Heart left ventricle (tissue), 16 donors: ENCODE measurements at regions not wholly inside any gene's neighbourhood (a gene's known extent, or its start where the extent isn't known, plus 50 kb on each side); places are given as distances from the start of the nearest gene placed in this dataset.

Experiments used
- ATAC-seq, 4 donors: fragments of 200-7000 bp; cut with Tn5 transposase; one replicate each; pipeline ENCODE4 v1.9.1; 2020 to 2022; ENCODE audit warnings: moderate library complexity in 4 of 4, mild to moderate bottlenecking in 3 of 4, moderate number of reproducible peaks in 1 of 4
- DNase-seq, 5 donors: peaks; one replicate each; pipeline ENCODE4 v3.0.0-alpha.2; 2020
- H3K27ac ChIP-seq, 12 donors: fragments of 200-600 bp; sonication (generic) in 4 of 12; one replicate each; pipeline versions ENCODE4 v1.5.0 to v1.8.0; 2016 to 2022; ENCODE audit warnings: mild to moderate bottlenecking in 2 of 12
- H3K27me3 ChIP-seq, 9 donors: fragments of 200-600 bp; sonication (generic) in 2 of 9; one replicate each; pipeline versions ENCODE4 v1.5.1 to v1.8.0; 2016 to 2022; ENCODE audit warnings: mild to moderate bottlenecking in 3 of 9
- H3K36me3 ChIP-seq, 9 donors: fragments of 200-600 bp; sonication (generic) in 2 of 9; one replicate each; pipeline versions ENCODE4 v1.5.0 to v1.8.0; 2018 to 2022; ENCODE audit warnings: mild to moderate bottlenecking in 2 of 9
- H3K4me1 ChIP-seq, 12 donors: fragments of 200-600 bp; sonication (generic) in 4 of 12; one replicate each; pipeline versions ENCODE4 v1.5.0 to v1.8.0; 2016 to 2022; ENCODE audit warnings: mild to moderate bottlenecking in 3 of 12
- H3K4me3 ChIP-seq, 12 donors: fragments of 200-600 bp; sonication (generic) in 4 of 12; one replicate each; pipeline versions ENCODE4 v1.5.0 to v1.8.0; 2017 to 2022; ENCODE audit warnings: mild to moderate bottlenecking in 9 of 12, moderate library complexity in 4 of 12
- H3K9me3 ChIP-seq, 12 donors: fragments of 200-600 bp; sonication (generic) in 4 of 12; one replicate each; pipeline versions ENCODE4 v1.5.0 to v1.8.0; 2016 to 2022; ENCODE audit warnings: mild to moderate bottlenecking in 1 of 12
- POLR2A ChIP-seq, 2 donors: fragments of 450-650 bp; IDR thresholded peaks; one replicate each; pipeline ENCODE4 v1.6.1; 2017; ENCODE audit warnings: antibody characterized with exemption in 2 of 2, mild to moderate bottlenecking in 2 of 2, moderate library complexity in 2 of 2
- WGBS, 4 donors: extraction: QIAGEN DNeasy Blood & Tissue Kit in 2 of 4; methylation state at CpG; one replicate each; pipeline versions ENCODE4 v1.1.5 to v1.1.7; 2013 to 2018; 5-methylcytosine and 5-hydroxymethylcytosine counted together
- intact Hi-C, 10 donors: fragments of 100-400 bp; cut with DNase I; formaldehyde crosslinking; loops; one replicate each; pipeline versions ENCODE4 v1.11.1 to v1.14.2; 2022
- TF ChIP-seq, protein P1 (sequence below), 12 donors: fragments of 200-600 bp; sonication (generic) in 4 of 12; IDR thresholded peaks; one replicate each; pipeline versions ENCODE4 v1.5.0 to v1.8.0; 2018 to 2022; ENCODE audit warnings: antibody characterized with exemption in 12 of 12, mild to moderate bottlenecking in 5 of 12
- donor health status: ischemic (EF 13 %, LVEDD 7.1; RV severe dilation, severe dysfunction).
- donor health status: healthy with polysubstance abuse.
- donor health status: DM: no; HTN: yes; CAD: no.
- donor health status: DM: no; HTN: no; CAD: no.
- donor health status: ischemic (EF 25% LVEDD 6.9; RV normal size, moderate dysfunction).
- donor health status: ischemic (EF 25% LVEDD 5.7; RV mildly dilated, moderate dysfunction).
- donor health status: healthy.
- donor health status: DM: yes; HTN: yes; CAD: no.
- donor health status: ischemic (EF 35%, LVEDD 5.7; RV mildly dilated, moderate dysfunction).
- donor health status: nonischemic (EF 11% LVEDD 7.7; RV severe dilation, severe dysfunction).
- donor health status: DM: yes; HTN: yes; CAD: no.
- donor health status: PGD.
- donor health status: ischemic (EF 29% LVEDD 5.4; RV normal size, mild dysfunction).
- donor health status: nonischemic (EF 23%, LVEDD 6.1; RV moderate dilation, normal function).

DNA sequence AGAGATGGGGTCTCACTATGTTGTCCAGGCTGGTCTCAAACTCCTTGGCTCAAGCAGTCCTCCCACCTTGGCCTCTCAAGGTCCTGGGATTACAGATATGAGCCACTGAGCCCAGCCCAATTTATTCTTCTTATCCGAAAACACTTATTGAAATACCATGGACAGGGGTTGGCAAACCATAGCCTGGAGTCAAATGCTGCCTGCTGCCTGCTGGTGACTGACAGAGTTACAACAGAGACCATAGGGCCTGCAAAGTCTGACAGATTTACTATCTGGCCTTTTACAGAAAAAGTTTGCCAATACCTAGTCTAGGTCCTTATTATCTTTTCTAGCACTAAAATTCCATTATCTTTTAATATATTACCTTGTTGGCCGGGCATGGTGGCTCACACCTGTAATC is 87.1 kb upstream of the ZNF281 start:
- Histone ChIP-seq H3K9me3 (no peaks in the 10 kb centered on the region), H3K36me3 (no peaks in the 10 kb centered on the region), H3K4me3 (no peak overlapping the region), H3K27ac (no peak overlapping the region), H3K27me3 (no peaks in the 10 kb centered on the region), H3K4me1 (no peaks in the 10 kb centered on the region)
- DNase-seq = no peak
- intact Hi-C loops = loop anchor here in 3 of 10 donors (10.0 kb wide), 4 partner anchors 192 to 542 kb away; no protein-coding TSS in a partner anchor
- no peak for ATAC-seq
- 91 to 97% (median 94%) methylated on average over 2 of the region's 2 CpGs for WGBS, 4 donors
- TF ChIP-seq POLR2A (IDR thresholded peaks at IDR 0.05) = no peak
- TF ChIP-seq, protein P1, sequence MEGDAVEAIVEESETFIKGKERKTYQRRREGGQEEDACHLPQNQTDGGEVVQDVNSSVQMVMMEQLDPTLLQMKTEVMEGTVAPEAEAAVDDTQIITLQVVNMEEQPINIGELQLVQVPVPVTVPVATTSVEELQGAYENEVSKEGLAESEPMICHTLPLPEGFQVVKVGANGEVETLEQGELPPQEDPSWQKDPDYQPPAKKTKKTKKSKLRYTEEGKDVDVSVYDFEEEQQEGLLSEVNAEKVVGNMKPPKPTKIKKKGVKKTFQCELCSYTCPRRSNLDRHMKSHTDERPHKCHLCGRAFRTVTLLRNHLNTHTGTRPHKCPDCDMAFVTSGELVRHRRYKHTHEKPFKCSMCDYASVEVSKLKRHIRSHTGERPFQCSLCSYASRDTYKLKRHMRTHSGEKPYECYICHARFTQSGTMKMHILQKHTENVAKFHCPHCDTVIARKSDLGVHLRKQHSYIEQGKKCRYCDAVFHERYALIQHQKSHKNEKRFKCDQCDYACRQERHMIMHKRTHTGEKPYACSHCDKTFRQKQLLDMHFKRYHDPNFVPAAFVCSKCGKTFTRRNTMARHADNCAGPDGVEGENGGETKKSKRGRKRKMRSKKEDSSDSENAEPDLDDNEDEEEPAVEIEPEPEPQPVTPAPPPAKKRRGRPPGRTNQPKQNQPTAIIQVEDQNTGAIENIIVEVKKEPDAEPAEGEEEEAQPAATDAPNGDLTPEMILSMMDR (IDR thresholded peaks at IDR 0.05) = no peak

DNA sequence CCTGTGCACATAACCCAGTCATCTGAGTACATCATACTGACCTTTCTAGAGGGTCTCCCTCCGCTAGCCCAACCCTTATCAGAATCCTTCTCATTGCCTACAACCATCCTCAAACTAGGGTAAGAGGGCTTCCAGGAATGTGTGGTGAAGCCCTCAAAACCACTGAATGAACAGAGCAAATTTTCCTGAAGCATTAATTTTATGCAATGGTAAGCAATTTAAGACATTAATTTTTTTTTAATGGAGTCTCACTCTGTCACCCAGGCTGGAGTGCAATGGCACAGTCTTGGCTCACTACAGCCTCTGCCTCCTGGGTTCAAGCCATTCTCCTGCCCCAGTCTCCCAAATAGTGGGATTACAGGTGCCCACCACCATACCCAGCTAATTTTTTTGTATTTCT is 86.1 kb upstream of the ZNF281 start:
- Histone ChIP-seq H3K9me3 (no peaks in the 10 kb centered on the region), H3K27ac (no peak overlapping the region), H3K36me3 (no peaks in the 10 kb centered on the region), H3K4me1 (no peaks in the 10 kb centered on the region), H3K27me3 (no peaks in the 10 kb centered on the region), H3K4me3 (no peak overlapping the region)
- 90 to 100% (median 96%) methylated on average over 1 of the region's 1 CpG for WGBS, 4 donors
- ATAC-seq (no peak), DNase-seq (no peak)
- intact Hi-C loops = loop anchor here in 3 of 10 donors (10.0 kb wide), 4 partner anchors 191 to 541 kb away; no protein-coding TSS in a partner anchor
- no peak for TF ChIP-seq POLR2A (IDR thresholded peaks at IDR 0.05)
- TF ChIP-seq, protein P1 (IDR thresholded peaks at IDR 0.05) = no peak

DNA sequence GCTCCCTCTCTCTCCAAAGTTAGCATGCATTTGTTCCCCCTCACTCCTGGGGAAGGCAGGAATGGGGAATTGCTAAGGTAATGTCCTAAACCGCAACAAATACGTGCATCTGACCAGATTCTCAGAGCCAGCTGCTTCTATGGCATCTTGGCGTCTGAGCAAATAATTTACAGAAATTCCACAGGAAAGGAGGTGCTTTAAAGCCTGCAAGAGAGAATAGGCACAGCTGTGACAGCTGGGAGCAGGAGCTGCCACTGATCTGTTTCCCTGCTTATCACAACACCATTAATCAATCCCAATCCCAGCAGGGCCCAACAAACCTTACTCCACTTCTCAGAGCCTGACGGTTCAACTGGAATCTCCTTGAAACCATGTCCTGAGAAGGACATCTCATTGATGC is 83.5 kb upstream of the ZNF281 start:
- intact Hi-C loops = loop anchor here in 4 of 10 donors (5.0 to 10.0 kb wide), 5 partner anchors 189 to 806 kb away; no protein-coding TSS in a partner anchor

DNA sequence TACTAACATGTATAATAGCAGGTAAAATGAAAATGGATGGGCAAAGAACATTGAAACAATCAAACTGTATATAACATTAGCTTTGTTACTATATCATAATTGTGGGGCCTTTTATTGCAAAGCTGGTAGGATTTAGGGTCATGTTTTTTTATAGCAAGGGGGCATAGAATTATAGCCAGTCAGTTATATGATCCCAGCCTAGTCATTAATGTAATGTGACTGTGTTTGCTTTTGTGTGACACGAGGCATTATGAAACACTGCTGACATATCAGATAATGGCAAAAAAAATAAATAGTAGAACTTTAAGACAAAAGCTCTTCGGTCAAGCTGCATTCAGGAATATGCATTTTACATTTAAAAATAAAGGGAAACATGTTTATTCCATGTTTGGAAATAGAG is 81.3 kb upstream of the ZNF281 start:
- no peak overlapping the region for H3K27ac ChIP-seq
- intact Hi-C loops = loop anchor here in 4 of 10 donors (5.0 to 10.0 kb wide), 5 partner anchors 186 to 804 kb away; no protein-coding TSS in a partner anchor
- no peak overlapping the region for H3K4me3 ChIP-seq
- H3K36me3 ChIP-seq = no peaks in the 10 kb centered on the region
- DNase-seq (no peak), ATAC-seq (no peak)
- WGBS, 4 donors = 61 to 71% (median 67%) methylated on average over 2 of the region's 2 CpGs
- TF ChIP-seq POLR2A (IDR thresholded peaks at IDR 0.05) = no peak
- TF ChIP-seq, protein P1 (IDR thresholded peaks at IDR 0.05) = no peak
- peaks cover 0 to 10% (median 0%) of the 10 kb centered on the region in 9 donors for H3K27me3 ChIP-seq
- peaks cover 0 to 5% (median 0%) of the 10 kb centered on the region in 12 donors for H3K4me1 ChIP-seq
- no peaks in the 10 kb centered on the region for H3K9me3 ChIP-seq

More for the DNA sequence above, 83.5 kb upstream of the ZNF281 start:
- H3K27ac ChIP-seq = no peak overlapping the region
- H3K4me1 ChIP-seq = peaks cover 0 to 5% (median 0%) of the 10 kb centered on the region in 12 donors
- DNase-seq = no peak
- no peak overlapping the region for H3K4me3 ChIP-seq
- ATAC-seq = no peak
- 43 to 66% (median 55%) methylated on average over 4 of the region's 4 CpGs for WGBS, 4 donors
- H3K27me3 ChIP-seq = peaks cover 0 to 10% (median 0%) of the 10 kb centered on the region in 9 donors
- H3K9me3 ChIP-seq = no peaks in the 10 kb centered on the region
- TF ChIP-seq, protein P1 (IDR thresholded peaks at IDR 0.05) = no peak
- no peak for TF ChIP-seq POLR2A (IDR thresholded peaks at IDR 0.05)
- no peaks in the 10 kb centered on the region for H3K36me3 ChIP-seq
